OCI-LY1 (cell line): ENCODE measurements at regions not wholly inside any gene's neighbourhood (a gene's known extent, or its start where the extent isn't known, plus 50 kb on each side); places are given as distances from the start of the nearest gene placed in this dataset.

ENCODE experiments used
- H2AFZ ChIP-seq: fragments of 200-600 bp; sonication (generic), shearing (Covaris generic); 2 replicates; pipeline ENCODE4 v1.6.0; 2014; ENCODE audit warnings: antibody characterized with exemption, mild to moderate bottlenecking, low read length
- H3F3A ChIP-seq: fragments of 200-600 bp; sonication (generic), shearing (Covaris generic); 2 replicates; pipeline ENCODE4 v1.6.0; 2014; ENCODE audit warnings: mild to moderate bottlenecking, antibody characterized with exemption, low read length, moderate library complexity; ENCODE audit not compliant: insufficient read depth
- H3K27ac ChIP-seq: fragments of 200-600 bp; sonication (generic); 2 replicates; pipeline ENCODE4 v1.5.1; 2014; ENCODE audit warnings: low read length, mixed run types, mild to moderate bottlenecking, low read depth; ENCODE audit not compliant: poor library complexity, severe bottlenecking
- H3K27me3 ChIP-seq: fragments of 200-600 bp; sonication (generic); 2 replicates; pipeline ENCODE4 v1.6.0; 2014; ENCODE audit warnings: antibody characterized with exemption, mild to moderate bottlenecking, low read length, moderate library complexity; ENCODE audit not compliant: insufficient read depth
- H3K36me3 ChIP-seq: fragments of 200-600 bp; sonication (generic); 2 replicates; pipeline ENCODE4 v1.6.1; 2014; ENCODE audit warnings: mild to moderate bottlenecking, antibody characterized with exemption, low read length, moderate library complexity, mixed read lengths; ENCODE audit not compliant: insufficient read depth
- H3K4me1 ChIP-seq: fragments of 200-600 bp; sonication (generic); 2 replicates; pipeline ENCODE4 v1.5.1; 2014; ENCODE audit warnings: mild to moderate bottlenecking, low read length, moderate library complexity; ENCODE audit not compliant: insufficient read depth, severe bottlenecking
- H3K4me2 ChIP-seq: fragments of 200-600 bp; sonication (generic), shearing (Covaris generic); 2 replicates; pipeline ENCODE4 v1.6.1; 2014; ENCODE audit warnings: low read length
- H3K4me3 ChIP-seq: fragments of 200-600 bp; sonication (generic); 2 replicates; pipeline ENCODE4 v1.5.1; 2014; ENCODE audit warnings: low read length, low read depth, mild to moderate bottlenecking, mixed read lengths; ENCODE audit not compliant: poor library complexity, severe bottlenecking
- H3K79me2 ChIP-seq: fragments of 200-600 bp; shearing (Covaris generic); 2 replicates; pipeline ENCODE4 v1.6.1; 2016; ENCODE audit warnings: mixed run types, low read length, mixed read lengths; ENCODE audit not compliant: insufficient read depth
- H3K9ac ChIP-seq: fragments of 200-600 bp; sonication (generic), shearing (Covaris generic); 2 replicates; pipeline ENCODE4 v1.6.1; 2014; ENCODE audit warnings: mild to moderate bottlenecking, low read length, mixed read lengths
- H3K9me2 ChIP-seq: fragments of 200-600 bp; sonication (generic), shearing (Covaris generic); 2 replicates; pipeline ENCODE4 v1.6.1; 2014; ENCODE audit warnings: low read depth, mild to moderate bottlenecking, low read length, mixed read lengths
- H3K9me3 ChIP-seq: fragments of 200-600 bp; shearing (Covaris generic); 2 replicates; pipeline ENCODE4 v1.6.1; 2014; ENCODE audit warnings: low read length, mixed read lengths
- H4K20me1 ChIP-seq: fragments of 200-600 bp; sonication (generic), shearing (Covaris generic); 2 replicates; pipeline ENCODE4 v1.6.0; 2016; ENCODE audit warnings: mild to moderate bottlenecking, low read length; ENCODE audit not compliant: insufficient read depth
- EZH2 ChIP-seq: fragments of 200-600 bp; sonication (generic), shearing (Covaris generic); IDR thresholded peaks from 2 replicates; pipeline ENCODE4 v1.8.0; 2017; ENCODE audit warnings: borderline replicate concordance, mixed run types, mild to moderate bottlenecking, antibody characterized with exemption, low read length, moderate library complexity, mixed read lengths
- TF ChIP-seq, protein P1 (sequence below): fragments of 200-600 bp; sonication (generic), shearing (Covaris generic); IDR thresholded peaks from 2 replicates; pipeline ENCODE4 v1.5.1; 2017; ENCODE audit warnings: mild to moderate bottlenecking, antibody characterized with exemption, low read length, moderate library complexity, mixed read lengths

DNA sequence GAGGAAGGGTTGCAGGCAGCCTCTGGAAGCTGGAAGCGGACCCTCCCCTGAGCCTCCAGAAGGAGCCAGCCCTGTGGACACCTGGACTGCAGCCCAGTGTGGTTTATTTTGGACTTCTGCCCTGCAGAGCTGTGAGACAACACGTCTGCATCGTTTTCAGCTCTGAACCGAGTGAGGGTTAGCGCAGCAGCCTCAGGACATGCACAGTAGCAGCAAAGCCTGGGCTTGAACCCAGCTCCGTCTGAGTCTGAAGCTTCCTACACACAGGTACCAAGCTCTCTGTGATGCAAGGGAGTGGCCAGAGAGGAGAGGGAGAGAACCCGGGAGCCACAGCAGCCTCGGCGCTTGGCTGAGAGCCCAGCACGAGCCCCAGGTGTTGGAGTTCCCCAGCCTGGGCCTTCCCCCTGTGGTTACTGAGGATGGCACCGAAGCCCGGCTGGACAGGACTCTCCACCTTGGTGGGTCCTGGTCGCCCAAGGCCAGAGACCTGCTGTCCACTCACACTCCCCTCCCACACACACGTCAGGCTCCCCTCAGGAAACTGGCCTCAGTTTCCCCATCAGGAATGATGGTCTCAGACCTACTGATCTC, 128.2 kb downstream of the OLFM1 start:
- H3K4me1 ChIP-seq, result no peaks in the 10 kb centered on the region
- no peak overlapping the region for H3K27ac ChIP-seq

DNA sequence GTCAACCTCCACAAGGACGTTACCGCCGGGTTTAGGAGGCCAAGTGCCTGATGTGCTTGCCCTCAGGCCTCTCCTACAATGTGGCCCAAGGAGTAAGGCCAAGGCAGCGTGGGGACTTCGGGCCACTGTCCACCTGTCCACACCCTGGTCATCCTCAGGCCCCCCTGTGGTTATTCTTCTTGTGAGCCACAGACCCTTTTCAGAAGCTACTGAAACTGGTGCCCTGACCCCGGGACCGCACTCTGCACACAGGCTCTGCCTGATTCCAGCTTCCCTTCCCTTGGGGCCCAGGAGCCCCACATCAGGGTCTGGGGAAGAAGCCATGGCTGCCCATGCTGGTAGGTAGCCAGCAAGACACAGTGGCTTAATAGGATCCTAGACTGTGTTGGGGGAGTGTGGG, 128.8 kb downstream of the OLFM1 start:
- H3F3A ChIP-seq, result no peaks in the 10 kb centered on the region
- no peak overlapping the region for H3K4me3 ChIP-seq
- no peaks in the 10 kb centered on the region for H3K79me2 ChIP-seq
- H3K9me2 ChIP-seq, result no peaks in the 10 kb centered on the region
- no peaks in the 10 kb centered on the region for H3K4me1 ChIP-seq
- H3K9me3 ChIP-seq, result no peaks in the 10 kb centered on the region
- TF ChIP-seq, protein P1, sequence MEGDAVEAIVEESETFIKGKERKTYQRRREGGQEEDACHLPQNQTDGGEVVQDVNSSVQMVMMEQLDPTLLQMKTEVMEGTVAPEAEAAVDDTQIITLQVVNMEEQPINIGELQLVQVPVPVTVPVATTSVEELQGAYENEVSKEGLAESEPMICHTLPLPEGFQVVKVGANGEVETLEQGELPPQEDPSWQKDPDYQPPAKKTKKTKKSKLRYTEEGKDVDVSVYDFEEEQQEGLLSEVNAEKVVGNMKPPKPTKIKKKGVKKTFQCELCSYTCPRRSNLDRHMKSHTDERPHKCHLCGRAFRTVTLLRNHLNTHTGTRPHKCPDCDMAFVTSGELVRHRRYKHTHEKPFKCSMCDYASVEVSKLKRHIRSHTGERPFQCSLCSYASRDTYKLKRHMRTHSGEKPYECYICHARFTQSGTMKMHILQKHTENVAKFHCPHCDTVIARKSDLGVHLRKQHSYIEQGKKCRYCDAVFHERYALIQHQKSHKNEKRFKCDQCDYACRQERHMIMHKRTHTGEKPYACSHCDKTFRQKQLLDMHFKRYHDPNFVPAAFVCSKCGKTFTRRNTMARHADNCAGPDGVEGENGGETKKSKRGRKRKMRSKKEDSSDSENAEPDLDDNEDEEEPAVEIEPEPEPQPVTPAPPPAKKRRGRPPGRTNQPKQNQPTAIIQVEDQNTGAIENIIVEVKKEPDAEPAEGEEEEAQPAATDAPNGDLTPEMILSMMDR, result no peak
- TF ChIP-seq EZH2, result no peak
- no peak overlapping the region for H3K27ac ChIP-seq
- H3K4me2 ChIP-seq, result no peak overlapping the region
- H2AFZ ChIP-seq, result no peak overlapping the region
- H3K36me3 ChIP-seq, result no peaks in the 10 kb centered on the region
- no peaks in the 10 kb centered on the region; the same call in 1 of the 2 replicates for H3K27me3 ChIP-seq
- no peaks in the 10 kb centered on the region for H4K20me1 ChIP-seq
- H3K9ac ChIP-seq, result no peak overlapping the region

More for the DNA sequence above, 128.2 kb downstream of the OLFM1 start:
- Histone ChIP-seq H2AFZ (no peak overlapping the region), H3K36me3 (no peaks in the 10 kb centered on the region), H3K4me3 (no peak overlapping the region), H3K4me2 (no peak overlapping the region), H3K9me2 (no peaks in the 10 kb centered on the region), H3K79me2 (no peaks in the 10 kb centered on the region), H4K20me1 (no peaks in the 10 kb centered on the region), H3F3A (no peaks in the 10 kb centered on the region), H3K9me3 (no peaks in the 10 kb centered on the region; the same call in 1 of the 2 replicates), H3K27me3 (no peaks in the 10 kb centered on the region; the same call in 1 of the 2 replicates), H3K9ac (no peak overlapping the region)
- no peak for TF ChIP-seq EZH2
- TF ChIP-seq, protein P1, result no peak

DNA sequence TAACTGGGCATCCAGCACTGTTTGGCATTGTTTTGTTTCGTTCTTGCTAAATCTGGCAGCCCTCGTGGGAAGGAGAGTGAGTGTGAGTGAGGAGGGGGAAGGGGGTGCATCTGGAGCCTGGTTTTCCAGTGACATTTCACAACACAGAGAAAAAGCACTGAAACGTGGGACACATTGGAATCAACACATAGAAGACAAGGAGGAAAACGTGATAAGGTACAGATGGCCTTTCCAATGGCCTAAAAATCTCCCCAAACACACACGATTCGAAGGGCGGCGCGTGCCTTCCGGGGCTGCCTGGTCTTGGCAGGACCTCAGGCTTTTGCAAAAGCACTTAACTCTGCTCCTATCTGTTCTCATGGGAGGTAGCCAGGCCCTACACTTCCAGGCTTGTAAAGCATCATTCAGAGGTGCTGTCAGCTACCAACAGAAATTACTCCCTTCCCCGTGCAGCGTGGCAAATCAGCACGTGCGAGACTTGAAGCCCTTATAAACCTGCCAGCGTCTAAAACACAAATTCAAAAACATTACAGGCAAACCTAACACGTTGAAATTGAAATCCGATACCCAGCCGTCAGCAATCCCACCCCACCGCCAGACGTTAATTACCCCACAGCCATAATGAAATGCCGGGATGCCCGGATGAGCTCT, 129.4 kb downstream of the OLFM1 start:
- Histone ChIP-seq H3K27me3 (no peaks in the 10 kb centered on the region; the same call in 1 of the 2 replicates), H3K4me3 (no peak overlapping the region), H3F3A (no peaks in the 10 kb centered on the region), H3K4me2 (no peak overlapping the region), H3K9me2 (no peaks in the 10 kb centered on the region), H3K4me1 (no peaks in the 10 kb centered on the region), H3K36me3 (no peaks in the 10 kb centered on the region), H3K9me3 (no peaks in the 10 kb centered on the region), H3K27ac (no peak overlapping the region), H3K9ac (no peak overlapping the region), H3K79me2 (no peaks in the 10 kb centered on the region), H4K20me1 (no peaks in the 10 kb centered on the region), H2AFZ (no peak overlapping the region)
- no peak for TF ChIP-seq EZH2
- TF ChIP-seq, protein P1, result no peak
